WTC11 (cell line): ENCODE measurements at regions not wholly inside any gene's neighbourhood (a gene's known extent, or its start where the extent isn't known, plus 50 kb on each side); places are given as distances from the start of the nearest gene placed in this dataset.

Experiments
- ATAC-seq: fragments of 200-7000 bp; cut with Tn5 transposase; 2 replicates; pipeline ENCODE4 v1.10.0; 2021; ENCODE audit warnings: mild to moderate bottlenecking, moderate library complexity
- CTCF ChIA-PET: fragments of 300-600 bp; sonication (Branson Sonifier 250); formaldehyde crosslinking; loops from one replicate; lab custom pipeline; 2021; ENCODE audit warnings: antibody characterized with exemption; lab: Charles Lee
- POLR2A ChIA-PET: fragments of 350-600 bp; sonication (Branson Sonifier 250); formaldehyde crosslinking; loops from one replicate; lab custom pipeline; 2021; ENCODE audit warnings: antibody characterized with exemption; lab: Charles Lee
- DNase-seq: peaks from one replicate; pipeline ENCODE4 v3.0.0; 2021; ENCODE audit warnings: low spot score
- H3K27ac Mint-ChIP-seq: 2 replicates; pipeline ENCODE4 v1.8.0; 2021; ENCODE audit warnings: mixed read lengths
- H3K27me3 Mint-ChIP-seq: 2 replicates; pipeline ENCODE4 v1.8.0; 2021; ENCODE audit warnings: low read depth, mild to moderate bottlenecking, moderate library complexity, mixed read lengths
- H3K36me3 Mint-ChIP-seq: 2 replicates; pipeline ENCODE4 v1.8.0; 2021; ENCODE audit warnings: mixed read lengths
- H3K4me1 Mint-ChIP-seq: 2 replicates; pipeline ENCODE4 v1.8.0; 2022; ENCODE audit warnings: mixed read lengths
- H3K4me3 Mint-ChIP-seq: 2 replicates; pipeline ENCODE4 v1.8.0; 2021; ENCODE audit warnings: mild to moderate bottlenecking, moderate library complexity, mixed read lengths
- H3K9me3 Mint-ChIP-seq: 2 replicates; pipeline ENCODE4 v1.8.0; 2021; ENCODE audit warnings: mixed read lengths
- FOXJ3 ChIP-seq: sonication (generic); formaldehyde crosslinking; IDR thresholded peaks from 2 replicates; pipeline ENCODE4 v1.9.0; 2021; ENCODE audit warnings: missing genetic modification reagents, mild to moderate bottlenecking, borderline replicate concordance
- FOXP1 ChIP-seq: sonication (generic); formaldehyde crosslinking; IDR thresholded peaks from 2 replicates; pipeline ENCODE4 v1.8.0; 2022; ENCODE audit warnings: missing genetic modification reagents, mild to moderate bottlenecking, moderate library complexity, borderline replicate concordance
- GABPB1 ChIP-seq: sonication (generic); formaldehyde crosslinking; IDR thresholded peaks from 2 replicates; pipeline ENCODE4 v1.8.1; 2023; ENCODE audit warnings: mild to moderate bottlenecking, missing genetic modification reagents
- IRF2 ChIP-seq: sonication (generic); formaldehyde crosslinking; IDR thresholded peaks from 2 replicates; pipeline ENCODE4 v1.8.0; 2022; ENCODE audit warnings: low read depth, missing genetic modification reagents, borderline replicate concordance
- NFYB ChIP-seq: sonication (generic); formaldehyde crosslinking; conservative IDR thresholded peaks from 2 replicates; pipeline ENCODE4 v1.8.0; 2022; ENCODE audit warnings: low read depth, missing genetic modification reagents
- NR1H2 ChIP-seq: sonication (generic); formaldehyde crosslinking; IDR thresholded peaks from 2 replicates; pipeline ENCODE4 v1.9.0; 2021; ENCODE audit warnings: mild to moderate bottlenecking, moderate library complexity, missing genetic modification reagents
- PRDM15 ChIP-seq: sonication (generic); formaldehyde crosslinking; IDR thresholded peaks from 2 replicates; pipeline ENCODE4 v1.8.0; 2022; ENCODE audit warnings: missing genetic modification reagents
- PRRX2 ChIP-seq: fragments of 250-450 bp; sonication (Bioruptor Pico); IDR thresholded peaks from 2 replicates; pipeline ENCODE4 v1.8.0; 2021; ENCODE audit warnings: mild to moderate bottlenecking
- USF1 ChIP-seq: sonication (generic); formaldehyde crosslinking; IDR thresholded peaks from 2 replicates; pipeline ENCODE4 v1.8.0; 2022; ENCODE audit warnings: mild to moderate bottlenecking, missing genetic modification reagents
- ZNF396 ChIP-seq: fragments of 250-450 bp; sonication (Bioruptor Pico); IDR thresholded peaks from 2 replicates; pipeline ENCODE4 v1.8.0; 2021; ENCODE audit warnings: mild to moderate bottlenecking, moderate library complexity, borderline replicate concordance
- ZNF416 ChIP-seq: fragments of 250-450 bp; sonication (Bioruptor Pico); IDR thresholded peaks from 2 replicates; pipeline ENCODE4 v1.9.0; 2021; ENCODE audit warnings: mild to moderate bottlenecking, inconsistent platforms
- ZNF425 ChIP-seq: fragments of 250-450 bp; sonication (Bioruptor Pico); conservative IDR thresholded peaks from 2 replicates; pipeline ENCODE4 v1.9.0; 2021; ENCODE audit warnings: mild to moderate bottlenecking
- TF ChIP-seq, protein P1 (sequence below): sonication (generic); formaldehyde crosslinking; IDR thresholded peaks from 2 replicates; pipeline ENCODE4 v1.8.1; 2023; ENCODE audit warnings: mild to moderate bottlenecking, missing genetic modification reagents, moderate library complexity
- TF ChIP-seq, protein P2 (sequence below): sonication (generic); formaldehyde crosslinking; IDR thresholded peaks from 2 replicates; pipeline ENCODE4 v1.8.0; 2023; ENCODE audit warnings: missing genetic modification reagents
- TF ChIP-seq, protein P3 (sequence below): sonication (generic); formaldehyde crosslinking; IDR thresholded peaks from 2 replicates; pipeline ENCODE4 v1.8.0; 2022; ENCODE audit warnings: mild to moderate bottlenecking, missing genetic modification reagents
- TF ChIP-seq, protein P4 (sequence below): fragments of 250-450 bp; sonication (Bioruptor Pico); IDR thresholded peaks from 2 replicates; pipeline ENCODE4 v1.9.0; 2021; ENCODE audit warnings: mild to moderate bottlenecking

DNA sequence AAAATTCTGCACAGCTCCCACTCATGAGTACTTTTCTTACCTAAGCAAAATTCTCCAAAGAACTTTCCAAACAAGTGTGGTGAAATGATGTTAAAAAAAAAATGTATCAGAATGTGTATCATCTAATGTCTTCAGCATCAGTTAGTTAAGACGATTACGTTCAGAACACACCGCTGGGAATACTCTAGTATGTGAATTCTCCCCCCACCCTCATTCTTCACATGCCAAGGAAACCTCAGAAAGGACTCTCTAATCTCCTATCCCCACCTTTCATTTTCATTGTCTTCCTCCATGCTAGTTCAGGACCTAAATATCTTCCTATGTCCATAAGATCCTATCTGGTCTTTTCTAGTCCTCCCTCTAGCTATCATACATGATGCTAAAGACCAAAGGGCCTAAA is 457.4 kb downstream of the SHQ1 start (continued):
- TF ChIP-seq PRDM15 (CRISPR knock-in tag) (no peak), GABPB1 (no peak), NFYB (CRISPR knock-in tag) (no peak), IRF2 (CRISPR knock-in tag) (no peak)
- TF ChIP-seq, protein P1, sequence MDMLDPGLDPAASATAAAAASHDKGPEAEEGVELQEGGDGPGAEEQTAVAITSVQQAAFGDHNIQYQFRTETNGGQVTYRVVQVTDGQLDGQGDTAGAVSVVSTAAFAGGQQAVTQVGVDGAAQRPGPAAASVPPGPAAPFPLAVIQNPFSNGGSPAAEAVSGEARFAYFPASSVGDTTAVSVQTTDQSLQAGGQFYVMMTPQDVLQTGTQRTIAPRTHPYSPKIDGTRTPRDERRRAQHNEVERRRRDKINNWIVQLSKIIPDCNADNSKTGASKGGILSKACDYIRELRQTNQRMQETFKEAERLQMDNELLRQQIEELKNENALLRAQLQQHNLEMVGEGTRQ: no peak

DNA sequence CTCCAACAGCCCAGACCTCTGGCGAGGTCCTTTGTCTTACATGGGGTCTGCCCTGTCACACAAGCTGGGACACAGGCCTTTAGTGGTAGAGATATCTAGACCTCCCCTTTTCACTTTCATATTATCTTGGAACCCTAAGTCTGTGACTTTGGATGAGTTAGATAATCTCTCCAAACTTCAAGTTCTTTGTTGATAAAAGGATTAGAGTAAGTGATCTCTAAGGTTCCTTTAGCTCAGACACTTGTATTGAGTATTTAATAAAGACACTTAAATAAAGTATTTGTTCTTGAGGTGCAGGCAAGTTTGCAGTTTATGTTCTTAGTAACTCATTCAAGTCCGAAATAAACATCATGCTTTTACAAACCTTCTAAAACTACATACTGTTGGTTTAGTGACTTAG is 459.6 kb downstream of the SHQ1 start:
- Mint-ChIP-seq H3K4me3 (no peak overlapping the region), H3K4me1 (peaks cover 56% of the 10 kb centered on the region), H3K36me3 (no peaks in the 10 kb centered on the region), H3K9me3 (no peaks in the 10 kb centered on the region), H3K27ac (peak overlapping the region; percentile 52), H3K27me3 (no peaks in the 10 kb centered on the region)
- ATAC-seq (peak; percentile 16; the same call in 1 of the 2 replicates), DNase-seq (no peak)
- POLR2A ChIA-PET: no interaction called here
- CTCF ChIA-PET: no interaction called here
- TF ChIP-seq, protein P2, sequence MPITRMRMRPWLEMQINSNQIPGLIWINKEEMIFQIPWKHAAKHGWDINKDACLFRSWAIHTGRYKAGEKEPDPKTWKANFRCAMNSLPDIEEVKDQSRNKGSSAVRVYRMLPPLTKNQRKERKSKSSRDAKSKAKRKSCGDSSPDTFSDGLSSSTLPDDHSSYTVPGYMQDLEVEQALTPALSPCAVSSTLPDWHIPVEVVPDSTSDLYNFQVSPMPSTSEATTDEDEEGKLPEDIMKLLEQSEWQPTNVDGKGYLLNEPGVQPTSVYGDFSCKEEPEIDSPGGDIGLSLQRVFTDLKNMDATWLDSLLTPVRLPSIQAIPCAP (CRISPR knock-in tag): no peak
- TF ChIP-seq NR1H2 (CRISPR knock-in tag) (no peak), ZNF425 (CRISPR knock-in tag) (no peak), USF1 (no peak), PRRX2 (CRISPR knock-in tag) (no peak)

DNA sequence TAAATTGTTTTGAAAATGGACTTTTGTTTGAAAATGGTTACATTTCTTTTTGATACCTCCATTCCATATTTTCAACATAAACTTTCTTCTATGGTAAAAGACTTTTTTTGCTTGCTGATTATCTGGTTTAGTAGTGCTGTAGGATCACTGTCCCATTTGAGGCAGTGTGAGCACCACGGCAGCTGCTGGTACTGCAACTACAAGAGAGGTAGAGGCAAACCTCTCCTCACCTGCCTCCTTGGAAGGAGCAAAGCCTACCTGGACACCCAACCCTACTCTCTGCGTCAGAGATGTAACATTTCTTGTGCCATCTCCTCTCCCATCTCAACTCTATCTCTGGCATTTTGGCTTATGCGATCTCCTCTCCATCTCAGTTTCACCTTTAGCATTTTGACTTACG is 460.1 kb downstream of the SHQ1 start:
- peak overlapping the region; percentile 52 for H3K27ac Mint-ChIP-seq
- DNase-seq: no peak
- H3K27me3 Mint-ChIP-seq: no peaks in the 10 kb centered on the region
- no peaks in the 10 kb centered on the region for H3K9me3 Mint-ChIP-seq
- H3K36me3 Mint-ChIP-seq: no peaks in the 10 kb centered on the region
- POLR2A ChIA-PET: no interaction called here
- ATAC-seq: peak; percentile 75
- peaks cover 61% of the 10 kb centered on the region for H3K4me1 Mint-ChIP-seq
- H3K4me3 Mint-ChIP-seq: peak overlapping the region; percentile 28
- TF ChIP-seq NFYB (CRISPR knock-in tag): no peak
- TF ChIP-seq, all 79 proteins: peak for 0
- CTCF ChIA-PET: interaction anchor here (2.3 kb wide), 1 partner anchor 268 kb away, joined by 7 read pairs; no protein-coding TSS in a partner anchor

DNA sequence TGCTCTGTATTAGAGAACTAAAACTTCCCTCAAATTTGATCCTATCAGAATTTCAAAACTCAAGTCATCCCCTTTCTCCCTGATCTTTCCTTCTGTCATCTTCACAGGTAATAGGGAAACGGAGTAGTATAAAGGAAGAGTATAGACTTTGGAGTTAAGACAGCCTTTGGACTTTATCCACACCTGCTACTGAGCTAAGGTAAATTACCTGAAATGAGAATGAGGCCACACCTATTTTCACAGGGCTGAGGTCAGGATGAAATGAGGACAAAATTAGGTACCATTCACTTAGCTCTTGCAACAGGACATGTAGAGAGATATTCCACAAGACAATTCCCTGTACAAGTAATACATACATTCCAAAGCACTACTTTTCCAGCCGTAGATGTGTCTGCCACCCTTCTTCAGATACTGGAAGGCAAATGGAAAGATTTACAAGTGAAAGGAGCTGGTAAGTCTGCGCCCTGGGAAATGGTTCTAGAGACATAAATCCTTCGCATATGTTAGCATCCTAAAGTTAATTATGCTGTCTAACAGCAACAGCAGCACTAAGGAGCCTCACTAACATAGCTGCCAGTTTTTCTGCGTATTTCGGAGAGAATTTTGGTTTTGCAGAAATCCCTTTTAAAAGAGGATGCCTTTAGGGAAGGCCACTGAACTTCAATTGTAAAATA is 461.8 kb downstream of the SHQ1 start:
- Mint-ChIP-seq H3K27ac (peak overlapping the region; percentile 26), H3K27me3 (no peaks in the 10 kb centered on the region), H3K9me3 (no peaks in the 10 kb centered on the region), H3K4me1 (peaks cover 77% of the 10 kb centered on the region), H3K36me3 (no peaks in the 10 kb centered on the region), H3K4me3 (peak overlapping the region; percentile 22)
- peak; percentile 27; the same call in 1 of the 2 replicates for ATAC-seq
- CTCF ChIA-PET: interaction anchor here (0.5 to 2.3 kb wide), 4 partner anchors 18 to 310 kb away, joined by 3 to 7 read pairs (median 4); no protein-coding TSS in a partner anchor
- POLR2A ChIA-PET: interaction anchor here (0.6 kb wide), 1 partner anchor 1141 kb away, joined by 3 read pairs; no protein-coding TSS in a partner anchor
- DNase-seq: no peak
- no peak for TF ChIP-seq ZNF416 (CRISPR knock-in tag)
- no peak for TF ChIP-seq ZNF396 (CRISPR knock-in tag)
- TF ChIP-seq, protein P3, sequence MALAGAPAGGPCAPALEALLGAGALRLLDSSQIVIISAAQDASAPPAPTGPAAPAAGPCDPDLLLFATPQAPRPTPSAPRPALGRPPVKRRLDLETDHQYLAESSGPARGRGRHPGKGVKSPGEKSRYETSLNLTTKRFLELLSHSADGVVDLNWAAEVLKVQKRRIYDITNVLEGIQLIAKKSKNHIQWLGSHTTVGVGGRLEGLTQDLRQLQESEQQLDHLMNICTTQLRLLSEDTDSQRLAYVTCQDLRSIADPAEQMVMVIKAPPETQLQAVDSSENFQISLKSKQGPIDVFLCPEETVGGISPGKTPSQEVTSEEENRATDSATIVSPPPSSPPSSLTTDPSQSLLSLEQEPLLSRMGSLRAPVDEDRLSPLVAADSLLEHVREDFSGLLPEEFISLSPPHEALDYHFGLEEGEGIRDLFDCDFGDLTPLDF: no peak
- TF ChIP-seq, protein P4, sequence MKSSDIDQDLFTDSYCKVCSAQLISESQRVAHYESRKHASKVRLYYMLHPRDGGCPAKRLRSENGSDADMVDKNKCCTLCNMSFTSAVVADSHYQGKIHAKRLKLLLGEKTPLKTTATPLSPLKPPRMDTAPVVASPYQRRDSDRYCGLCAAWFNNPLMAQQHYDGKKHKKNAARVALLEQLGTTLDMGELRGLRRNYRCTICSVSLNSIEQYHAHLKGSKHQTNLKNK (CRISPR knock-in tag): no peak
- TF ChIP-seq FOXJ3 (CRISPR knock-in tag): no peak
- TF ChIP-seq FOXP1 (CRISPR knock-in tag): no peak
